Fibroblast of skin of right biceps (primary cell): ENCODE measurements at regions not wholly inside any gene's neighbourhood (a gene's known extent, or its start where the extent isn't known, plus 50 kb on each side); places are given as distances from the start of the nearest gene placed in this dataset.
"Not testable (repeated sequence)": the region's sequence is repeated elsewhere in the genome, so short reads cannot be mapped to it uniquely, and the experiment has no call there.

ENCODE experiments used
- DNase-seq: peaks from one replicate; pipeline ENCODE4 v3.0.0-alpha.2; 2013

DNA sequence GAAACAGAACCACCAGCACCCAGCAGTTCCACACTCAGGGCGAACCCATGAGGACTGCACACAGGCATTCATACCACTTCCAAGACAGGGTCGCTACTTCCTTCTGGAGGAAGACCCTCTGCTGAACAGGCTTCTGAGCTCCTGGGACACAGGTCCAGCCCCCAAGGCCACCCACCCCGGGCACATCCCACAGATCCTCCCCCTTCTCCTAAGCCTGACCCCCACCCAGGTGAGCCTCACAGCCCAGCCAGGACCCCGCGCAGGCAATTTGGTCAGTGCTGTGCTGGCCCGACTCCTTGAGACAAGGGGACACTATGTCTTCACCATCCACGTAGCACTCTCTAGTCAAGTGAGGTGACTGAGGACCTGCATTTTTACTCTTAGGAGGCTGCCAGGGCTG, 5382.7 kb upstream of the TPTE start:
- not testable (repeated sequence) for DNase-seq

DNA sequence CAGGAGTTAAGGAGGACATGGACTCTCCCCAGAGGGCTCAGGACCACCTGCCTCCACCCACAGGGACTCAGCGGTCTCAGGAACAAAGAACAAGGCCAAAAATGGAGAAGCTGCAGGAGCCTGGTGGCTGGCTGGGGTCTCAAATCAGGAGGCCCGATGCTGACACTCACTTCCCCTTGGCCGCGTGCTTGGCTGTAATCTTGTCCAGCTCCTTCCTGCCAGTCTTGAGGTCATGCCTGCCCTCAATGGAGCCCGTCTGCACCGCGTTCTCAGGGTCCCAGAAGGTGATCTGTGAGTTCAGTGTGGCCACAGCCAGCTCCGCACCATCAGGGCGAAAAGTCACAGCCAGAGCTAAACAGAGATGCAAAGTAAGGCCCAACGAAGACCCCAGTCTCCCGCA, 5381.9 kb upstream of the TPTE start:
- not testable (repeated sequence) for DNase-seq

DNA sequence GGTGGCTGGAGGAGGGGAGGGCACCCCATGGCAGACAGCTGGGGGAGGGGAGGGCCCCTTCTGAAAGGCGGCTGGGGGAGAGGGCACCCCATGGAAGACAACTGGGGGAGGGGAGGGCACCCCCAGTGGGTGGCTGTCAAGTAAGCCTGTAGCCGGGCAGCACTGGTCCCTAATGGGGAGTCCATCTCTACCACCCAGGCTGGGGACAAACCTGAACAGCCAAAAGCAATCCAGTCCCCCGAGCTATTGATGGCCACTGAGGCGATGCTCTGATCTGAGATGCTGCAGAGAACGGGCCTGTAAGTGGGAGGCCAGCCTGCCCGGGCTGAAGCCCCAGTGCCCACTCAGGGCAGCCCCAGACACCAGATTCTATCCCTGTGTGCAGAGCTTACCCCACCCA, 5378.4 kb upstream of the TPTE start:
- not testable (repeated sequence) for DNase-seq

DNA sequence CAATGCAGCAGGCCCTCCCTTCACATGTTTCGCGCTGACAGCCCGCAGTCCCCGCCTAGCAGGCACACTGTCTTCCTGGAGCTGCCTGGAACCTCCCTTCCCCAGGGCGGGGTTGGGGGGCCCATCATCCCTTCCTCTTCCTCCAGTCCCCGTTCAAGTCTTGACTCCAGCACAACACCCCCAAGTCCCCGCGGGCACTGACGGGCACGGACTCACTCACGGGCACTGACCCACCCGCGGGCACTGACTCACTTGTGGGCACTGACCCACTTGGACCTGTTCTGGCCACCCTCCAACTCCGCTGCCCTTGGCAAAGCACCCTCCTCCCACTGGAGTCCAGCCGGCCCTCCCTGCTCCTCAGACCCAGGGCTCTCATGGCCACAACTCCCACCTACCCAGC, 5376.7 kb upstream of the TPTE start:
- DNase-seq, result not testable (repeated sequence)

DNA sequence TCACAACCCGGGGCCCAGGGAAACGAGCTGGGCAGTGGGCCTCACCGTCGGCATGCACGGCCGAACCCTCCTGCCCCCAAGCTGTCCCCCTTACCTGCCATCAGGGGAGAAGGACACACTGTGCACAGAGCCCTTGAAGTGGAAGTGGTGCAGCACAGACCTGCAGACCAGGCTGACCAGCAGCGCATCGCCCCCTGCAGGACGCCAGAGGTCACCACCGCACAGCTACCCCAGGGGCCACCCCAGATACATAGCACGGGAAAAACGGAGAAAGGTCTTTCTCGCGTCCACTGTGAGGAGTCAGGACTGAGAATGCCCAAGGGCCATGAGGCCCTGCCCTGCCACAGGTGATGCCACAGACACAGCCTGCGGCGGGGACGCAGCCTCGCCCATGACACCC, 5373.7 kb upstream of the TPTE start:
- not testable (repeated sequence) for DNase-seq

DNA sequence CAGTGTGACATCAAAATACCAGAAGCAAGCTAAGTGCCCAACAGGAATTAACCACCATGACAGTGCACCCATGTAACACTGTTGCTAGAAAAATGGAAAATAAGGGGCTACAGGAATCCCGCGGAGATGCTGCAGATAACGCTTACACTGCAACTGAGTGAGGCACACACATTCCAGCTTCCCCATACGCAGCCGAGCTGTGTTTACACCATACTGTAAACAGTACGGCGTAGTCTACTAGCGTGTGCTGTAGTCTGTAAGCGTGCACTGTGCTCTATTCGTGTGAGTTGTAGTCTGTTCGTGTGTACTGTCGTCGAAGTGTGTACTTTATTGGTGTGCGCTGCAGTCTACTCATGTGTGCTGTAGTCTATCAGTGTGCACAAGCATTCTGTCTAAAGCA, 5372.2 kb upstream of the TPTE start:
- DNase-seq, result not testable (repeated sequence)

DNA sequence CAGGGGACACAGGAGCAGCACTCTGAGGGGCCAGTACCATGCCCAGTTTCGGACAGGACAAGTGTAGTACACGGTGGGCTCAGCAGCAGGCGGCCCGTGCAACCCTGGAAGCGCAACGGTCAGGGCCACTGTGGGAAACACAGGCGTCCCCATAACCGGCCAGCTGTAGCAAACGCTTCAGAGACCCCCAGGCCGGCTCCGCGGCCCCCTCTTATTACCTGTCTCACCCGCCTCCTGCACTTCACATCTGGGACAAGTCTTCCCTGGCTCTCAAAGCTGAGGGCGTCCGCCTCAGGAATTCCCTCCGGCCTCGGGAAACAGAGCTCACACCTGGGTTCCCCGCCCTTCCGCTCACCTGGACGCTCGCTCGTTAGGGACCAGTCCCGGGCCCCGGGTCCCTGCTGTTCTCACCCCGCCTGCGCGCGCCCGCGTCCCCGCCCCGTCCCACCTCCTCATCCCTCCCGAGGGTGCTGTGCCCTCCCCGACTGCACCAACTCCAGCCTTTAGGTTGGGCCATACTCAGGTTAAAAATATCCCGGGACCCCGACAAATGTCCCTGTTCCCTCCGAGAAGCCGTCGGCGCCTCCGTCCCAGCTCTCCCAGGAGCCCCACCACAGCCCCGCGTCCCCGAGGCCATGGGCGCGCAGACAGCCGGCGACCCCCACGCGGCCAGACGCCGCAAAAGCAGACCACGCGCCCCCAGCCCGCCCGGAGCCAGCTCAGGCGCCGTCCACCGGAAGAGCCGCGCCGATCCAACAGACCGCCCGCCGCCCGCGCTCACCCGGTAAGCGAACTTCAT, 5367.3 kb upstream of the TPTE start:
- DNase-seq, result not testable (repeated sequence)

DNA sequence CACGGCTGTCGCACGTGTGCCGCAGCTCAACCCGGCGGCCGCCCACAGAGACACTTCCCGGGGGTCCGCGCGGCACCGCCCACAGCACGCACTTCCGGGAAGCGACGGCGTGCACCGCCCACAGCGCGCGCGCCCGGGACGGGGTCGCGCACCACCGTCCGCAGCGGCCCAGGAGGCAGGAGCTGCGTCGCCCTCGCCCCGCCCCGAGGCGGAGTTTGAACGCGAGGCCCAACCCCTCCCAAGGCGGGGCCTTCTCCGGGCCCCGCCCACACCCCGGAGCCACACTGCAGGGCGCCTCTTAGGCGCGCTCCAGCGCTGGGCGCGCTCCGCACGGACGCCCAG, 5366.8 kb upstream of the TPTE start:
- DNase-seq, result peak; percentile 82

DNA sequence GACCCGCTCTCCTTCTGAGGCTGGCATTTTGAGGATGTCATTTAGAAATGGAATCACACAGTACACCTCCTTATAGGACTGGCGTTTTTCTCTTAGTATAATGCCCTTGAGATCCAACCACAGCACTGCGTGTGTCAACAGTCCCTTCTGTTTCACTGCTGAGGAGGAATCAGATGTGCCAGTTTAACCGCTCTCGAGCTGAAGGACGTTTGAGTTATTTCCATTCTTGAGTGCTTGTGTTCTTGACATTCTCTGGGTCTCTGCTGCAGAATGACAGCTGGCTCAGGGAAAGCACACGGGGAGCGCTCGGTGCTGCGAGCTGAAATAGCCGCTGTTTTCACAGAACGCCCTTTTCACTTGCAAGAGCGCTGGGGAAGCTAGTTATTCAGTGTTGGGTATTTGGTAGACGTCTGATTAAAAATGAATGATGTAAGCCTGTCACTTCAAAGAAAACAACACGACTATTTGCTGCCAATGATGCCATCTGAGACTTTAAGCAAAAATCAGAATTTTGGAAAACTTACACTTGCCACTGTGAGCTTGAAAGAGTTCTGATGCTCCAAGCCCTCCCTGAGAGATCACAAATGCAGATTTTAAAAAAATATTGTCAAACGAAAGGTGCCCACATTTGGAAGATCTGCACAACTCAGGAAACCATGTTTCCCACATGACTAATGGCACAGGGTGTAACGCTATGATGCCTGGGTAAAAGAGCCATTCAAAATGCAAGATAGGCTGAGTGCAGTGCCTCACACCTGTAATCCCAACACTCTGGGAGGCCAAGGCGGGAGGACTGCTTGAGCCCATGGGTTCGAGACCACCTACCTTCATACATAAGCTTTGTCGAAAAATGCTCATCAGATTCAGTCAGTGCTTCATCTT, 5358.4 kb upstream of the TPTE start:
- DNase-seq, result not testable (repeated sequence)

DNA sequence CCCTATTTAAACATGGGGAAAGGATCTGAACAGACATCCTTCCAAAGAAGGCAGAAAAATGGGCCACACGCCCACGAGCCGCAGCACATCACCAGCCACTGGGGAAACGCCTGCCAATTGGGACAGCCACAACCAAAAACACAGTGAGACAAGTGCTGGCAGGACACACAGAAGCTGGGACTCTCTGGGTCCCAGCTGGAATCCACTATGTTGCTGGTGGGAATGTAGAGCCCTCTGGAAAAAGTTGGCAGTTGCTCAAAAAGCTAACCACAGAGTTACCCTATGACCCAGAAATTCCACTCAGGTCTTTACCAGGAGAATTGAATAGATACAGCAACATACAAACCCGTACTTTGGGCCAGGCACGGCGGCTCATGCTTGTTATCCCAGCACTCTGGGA, 5355.6 kb upstream of the TPTE start:
- DNase-seq, result not testable (repeated sequence)
